Fibroblast of lung (primary cell): ENCODE measurements at regions not wholly inside any gene's neighbourhood (a gene's known extent, or its start where the extent isn't known, plus 50 kb on each side); places are given as distances from the start of the nearest gene placed in this dataset.

Source experiments
- DNase-seq, 2 donors: peaks; one replicate each; pipeline versions ENCODE4 v3.0.0 to v3.0.0-alpha.2; 2010; ENCODE audit warnings: low read depth in 2 of 2
- H2AFZ ChIP-seq: 2 replicates; pipeline ENCODE4 v1.5.1; 2012; ENCODE audit warnings: low read length, control low read depth, inconsistent platforms
- H3K27ac ChIP-seq: 2 replicates; pipeline ENCODE4 v1.5.1; 2011; ENCODE audit warnings: low read length, control low read depth; ENCODE audit not compliant: insufficient read depth
- H3K27me3 ChIP-seq: 2 replicates; pipeline ENCODE4 v1.5.1; 2011; ENCODE audit warnings: mild to moderate bottlenecking, low read length; ENCODE audit not compliant: control insufficient read depth, insufficient read depth
- H3K36me3 ChIP-seq: 2 replicates; pipeline ENCODE4 v1.5.1; 2011; ENCODE audit warnings: low read length; ENCODE audit not compliant: control insufficient read depth, insufficient read depth
- H3K4me1 ChIP-seq: 2 replicates; pipeline ENCODE4 v1.5.1; 2011; ENCODE audit warnings: low read length; ENCODE audit not compliant: control insufficient read depth, insufficient read depth; ENCODE audit errors: extremely low read depth
- H3K4me2 ChIP-seq: 2 replicates; pipeline ENCODE4 v1.5.1; 2011; ENCODE audit warnings: low read length, control low read depth; ENCODE audit not compliant: insufficient read depth; ENCODE audit errors: extremely low read depth
- H3K4me3 ChIP-seq, 4 experiments: fragments of 200-600 bp in 1 of 4; sonication (generic) in 1 of 4; replicated peaks in 1 of 4; 2 replicates each; pipeline ENCODE4 v1.5.1; 2011 to 2016; ENCODE audit warnings: low read length in 4 of 4, low read depth in 3 of 4, mild to moderate bottlenecking in 3 of 4, control low read depth in 2 of 4, inconsistent platforms in 1 of 4, mixed read lengths in 1 of 4; ENCODE audit not compliant: insufficient read depth in 1 of 4; ENCODE audit errors: control extremely low read depth in 1 of 4
- H3K79me2 ChIP-seq: 2 replicates; pipeline ENCODE4 v1.5.1; 2012; ENCODE audit warnings: mild to moderate bottlenecking, low read length, inconsistent platforms; ENCODE audit not compliant: control insufficient read depth, insufficient read depth
- H3K9ac ChIP-seq: 2 replicates; pipeline ENCODE4 v1.5.1; 2011; ENCODE audit warnings: mild to moderate bottlenecking, low read length, control low read depth; ENCODE audit not compliant: insufficient read depth
- H3K9me3 ChIP-seq: 2 replicates; pipeline ENCODE4 v1.5.1; 2012; ENCODE audit warnings: low read depth, low read length; ENCODE audit not compliant: control insufficient read depth, insufficient read depth
- H4K20me1 ChIP-seq: 2 replicates; pipeline ENCODE4 v1.5.1; 2011; ENCODE audit warnings: low read length; ENCODE audit not compliant: control insufficient read depth, insufficient read depth; ENCODE audit errors: extremely low read depth
- CTCF ChIP-seq, 2 donors: IDR thresholded peaks in 1 of 2; conservative IDR thresholded peaks in 1 of 2; 1 replicate in 1 of 2; 2 replicates in 1 of 2; pipeline ENCODE4 v1.5.1; 2011 to 2012; ENCODE audit warnings: low read length in 2 of 2, control low read depth in 1 of 2, inconsistent platforms in 1 of 2, low read depth in 1 of 2, mild to moderate bottlenecking in 1 of 2
- EZH2 ChIP-seq: IDR thresholded peaks from 2 replicates; pipeline ENCODE4 v1.5.1; 2012; ENCODE audit warnings: low read length, control low read depth, mild to moderate bottlenecking; ENCODE audit errors: missing control alignments

- TF ChIP-seq CTCF (conservative IDR thresholded peaks at IDR 0.05 in 1 of 2, IDR thresholded peaks at IDR 0.05 in 1 of 2; ENCODE audit: low read depth in 1 of 2, low read length in 2 of 2) (no peak), EZH2 (no peak)
- Histone ChIP-seq H3K79me2 (no peaks in the 10 kb centered on the region), H3K9me3 (no peaks in the 10 kb centered on the region), H3K4me3 (no peak overlapping the region), H3K27me3 (no peaks in the 10 kb centered on the region), H3K9ac (no peak overlapping the region), H3K27ac (no peak overlapping the region), H3K4me1 (peaks cover 4% of the 10 kb centered on the region), H3K4me2 (no peak overlapping the region), H2AFZ (no peak overlapping the region), H4K20me1 (no peaks in the 10 kb centered on the region), H3K36me3 (no peaks in the 10 kb centered on the region)
- peak; percentile 54 to 97 for DNase-seq
Observed at GRCh38 chr6:163955096-163955495, 540.6 kb downstream of the QKI start.

- no peak overlapping the region for H2AFZ ChIP-seq
- no peak for DNase-seq
- H3K27ac ChIP-seq: no peak overlapping the region
- no peak overlapping the region for H3K4me3 ChIP-seq
- H3K9me3 ChIP-seq: no peaks in the 10 kb centered on the region
- no peaks in the 10 kb centered on the region for H3K79me2 ChIP-seq
- H3K36me3 ChIP-seq: no peaks in the 10 kb centered on the region
- no peak overlapping the region for H3K4me2 ChIP-seq
- no peaks in the 10 kb centered on the region for H4K20me1 ChIP-seq
- no peak overlapping the region for H3K9ac ChIP-seq
- TF ChIP-seq CTCF (conservative IDR thresholded peaks at IDR 0.05 in 1 of 2, IDR thresholded peaks at IDR 0.05 in 1 of 2; ENCODE audit: low read depth in 1 of 2, low read length in 2 of 2) (no peak), EZH2 (no peak)
- H3K4me1 ChIP-seq: peaks cover 4% of the 10 kb centered on the region
- H3K27me3 ChIP-seq: no peaks in the 10 kb centered on the region
Observed at GRCh38 chr6:163954088-163954775, 539.7 kb downstream of the QKI start.

- no peaks in the 10 kb centered on the region for H3K9me3 ChIP-seq
- H3K27ac ChIP-seq: no peak overlapping the region
- no peak overlapping the region for H3K4me3 ChIP-seq
- H3K27me3 ChIP-seq: no peaks in the 10 kb centered on the region
- TF ChIP-seq EZH2 (no peak), CTCF (conservative IDR thresholded peaks at IDR 0.05 in 1 of 2, IDR thresholded peaks at IDR 0.05 in 1 of 2; ENCODE audit: low read depth in 1 of 2, low read length in 2 of 2) (no peak)
- no peaks in the 10 kb centered on the region for H4K20me1 ChIP-seq
- H3K4me1 ChIP-seq: peaks cover 4% of the 10 kb centered on the region
- H3K9ac ChIP-seq: no peak overlapping the region
- no peaks in the 10 kb centered on the region for H3K36me3 ChIP-seq
- peak in 1 of 2 donors; percentile 29 for DNase-seq
- H3K79me2 ChIP-seq: no peaks in the 10 kb centered on the region
- no peak overlapping the region for H2AFZ ChIP-seq
- H3K4me2 ChIP-seq: no peak overlapping the region
Observed at GRCh38 chr6:163952005-163952404, 537.5 kb downstream of the QKI start.
